HCT116 (cell line): ENCODE measurements at regions not wholly inside any gene's neighbourhood (a gene's known extent, or its start where the extent isn't known, plus 50 kb on each side); places are given as distances from the start of the nearest gene placed in this dataset.

Experiments
- CBX3 ChIP-seq: IDR thresholded peaks from 2 replicates; pipeline ENCODE4 v1.6.1; 2012; ENCODE audit warnings: low read depth
- CEBPB ChIP-seq: IDR thresholded peaks from 2 replicates; pipeline ENCODE4 v1.6.1; 2012; ENCODE audit warnings: low read depth
- CTCF ChIP-seq, 3 experiments: fragments of 200-600 bp in 1 of 3; sonication (generic) in 1 of 3; IDR thresholded peaks in 2 of 3; conservative IDR thresholded peaks in 1 of 3; 2 replicates each; pipeline ENCODE4 v1.5.1; 2012 to 2017; ENCODE audit warnings: low read depth in 2 of 3, low read length in 2 of 3, antibody characterized with exemption in 1 of 3, borderline replicate concordance in 1 of 3, control low read depth in 1 of 3, mild to moderate bottlenecking in 1 of 3, mixed read lengths in 1 of 3, mixed run types in 1 of 3, moderate library complexity in 1 of 3; ENCODE audit not compliant: insufficient read depth in 1 of 3
- EZH2 ChIP-seq: fragments of 200-600 bp; sonication (generic); IDR thresholded peaks from 2 replicates; pipeline ENCODE4 v1.6.1; 2017; ENCODE audit warnings: antibody characterized with exemption, mixed run types
- POLR2A ChIP-seq: IDR thresholded peaks from 2 replicates; pipeline ENCODE4 v1.7.0; 2011; ENCODE audit warnings: borderline replicate concordance; ENCODE audit not compliant: insufficient read depth, insufficient read length; ENCODE audit errors: extremely low read depth
- POLR2AphosphoS5 ChIP-seq: IDR thresholded peaks from 2 replicates; pipeline ENCODE4 v1.6.1; 2011; ENCODE audit warnings: mild to moderate bottlenecking, low read depth, low read length, moderate library complexity
- YY1 ChIP-seq: IDR thresholded peaks from 2 replicates; pipeline ENCODE4 v1.6.1; 2011; ENCODE audit warnings: low read length, low read depth, moderate library complexity, mild to moderate bottlenecking; ENCODE audit not compliant: insufficient replicate concordance; ENCODE audit errors: extremely low read depth
- ZBTB33 ChIP-seq: IDR thresholded peaks from 2 replicates; pipeline ENCODE4 v1.6.1; 2011; ENCODE audit warnings: mild to moderate bottlenecking, low read length, moderate library complexity; ENCODE audit not compliant: insufficient replicate concordance; ENCODE audit errors: extremely low read depth
- ZNF274 ChIP-seq: fragments of 200-500 bp; sonication (Bioruptor generic); IDR thresholded peaks from 2 replicates; pipeline ENCODE4 v1.6.1; 2014; ENCODE audit warnings: mild to moderate bottlenecking, low read depth, low read length, inconsistent platforms
- TF ChIP-seq, protein P1 (sequence below): IDR thresholded peaks from 2 replicates; pipeline ENCODE4 v1.6.1; 2012

GRCh38 chr20:12058216-12058615 is 140.5 kb downstream of the BTBD3 start:
- no peak for TF ChIP-seq CTCF (IDR thresholded peaks at IDR 0.05 in 2 of 3, conservative IDR thresholded peaks at IDR 0.05 in 1 of 3; ENCODE audit: borderline replicate concordance in 1 of 3, insufficient read depth in 1 of 3, low read depth in 2 of 3, low read length in 2 of 3)
- no peak for TF ChIP-seq POLR2A
- no peak for TF ChIP-seq EZH2
- TF ChIP-seq ZNF274, result no peak
- TF ChIP-seq POLR2AphosphoS5, result no peak
- no peak for TF ChIP-seq ZBTB33
- TF ChIP-seq CEBPB, result no peak
- TF ChIP-seq, protein P1, sequence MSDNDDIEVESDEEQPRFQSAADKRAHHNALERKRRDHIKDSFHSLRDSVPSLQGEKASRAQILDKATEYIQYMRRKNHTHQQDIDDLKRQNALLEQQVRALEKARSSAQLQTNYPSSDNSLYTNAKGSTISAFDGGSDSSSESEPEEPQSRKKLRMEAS, result no peak
- TF ChIP-seq YY1, result no peak
- TF ChIP-seq CBX3, result no peak
